Suppressor macrophage (primary cell): ENCODE measurements at regions not wholly inside any gene's neighbourhood (a gene's known extent, or its start where the extent isn't known, plus 50 kb on each side); places are given as distances from the start of the nearest gene placed in this dataset.

Source experiments
- DNase-seq, 4 experiments: peaks; one replicate each; pipeline ENCODE4 v3.0.0-alpha.2; 2020 to 2022

DNA sequence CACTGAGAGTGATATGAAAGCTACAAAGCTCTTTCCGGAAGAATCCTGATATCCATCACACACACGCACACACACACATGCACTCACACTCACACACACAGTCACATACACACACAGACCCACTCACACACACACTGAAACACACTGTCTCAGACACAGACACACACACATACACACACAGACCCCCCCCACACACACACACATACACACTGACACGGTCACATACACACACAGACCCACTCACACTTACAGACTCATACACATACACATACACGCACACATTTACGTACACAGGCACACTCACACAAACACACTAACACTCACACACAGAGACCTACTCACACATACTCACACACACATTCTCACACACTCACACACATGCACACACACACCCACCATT is 58.6 kb downstream of the LIG4 start:
- no peak for DNase-seq

DNA sequence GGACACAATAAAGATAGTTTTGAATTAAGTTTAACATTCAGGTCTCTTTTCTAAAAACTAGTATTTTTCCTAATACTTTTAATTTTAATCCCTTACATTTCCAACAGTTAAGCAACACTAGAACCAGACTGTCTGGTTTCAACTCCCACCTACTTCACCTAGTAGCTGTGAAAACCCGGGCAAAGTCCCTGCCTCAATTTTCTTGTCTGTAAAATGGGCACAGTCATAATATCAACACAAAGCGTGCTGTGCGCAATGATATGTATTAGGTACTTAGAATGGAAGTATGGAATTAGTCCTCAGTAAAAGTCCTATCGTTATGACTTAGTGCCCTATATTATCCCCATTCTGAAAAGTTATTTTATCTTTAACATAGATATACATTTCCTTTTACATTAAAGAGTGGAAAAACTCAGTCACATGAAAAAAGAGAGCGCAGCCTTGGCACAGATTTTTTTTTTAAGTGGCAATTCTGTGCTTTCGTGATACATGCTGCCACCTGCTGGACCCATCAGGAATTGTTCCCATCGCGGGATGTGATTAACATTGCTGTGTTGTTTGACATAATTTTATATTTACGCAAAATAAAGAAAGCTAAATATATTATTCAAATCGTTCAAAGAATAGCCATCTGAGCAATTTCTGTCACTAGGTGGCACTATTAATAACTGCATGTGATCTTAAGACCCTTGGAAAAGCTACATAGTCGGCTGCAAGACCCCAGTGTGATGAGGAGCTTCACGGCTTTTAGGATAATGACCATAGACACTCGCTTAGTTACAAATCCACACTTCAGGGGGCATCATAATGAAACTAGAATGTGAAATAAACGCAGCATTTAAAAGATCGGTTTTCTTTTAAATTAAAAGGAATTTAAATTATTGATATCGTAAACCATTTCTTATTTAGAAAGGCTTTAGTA is 59.9 kb downstream of the LIG4 start:
- DNase-seq, result peak; percentile 51 to 68 (median 64)

GRCh38 chr13:108154421-108154858 is 60.9 kb downstream of the LIG4 start:
- no peak for DNase-seq

DNA sequence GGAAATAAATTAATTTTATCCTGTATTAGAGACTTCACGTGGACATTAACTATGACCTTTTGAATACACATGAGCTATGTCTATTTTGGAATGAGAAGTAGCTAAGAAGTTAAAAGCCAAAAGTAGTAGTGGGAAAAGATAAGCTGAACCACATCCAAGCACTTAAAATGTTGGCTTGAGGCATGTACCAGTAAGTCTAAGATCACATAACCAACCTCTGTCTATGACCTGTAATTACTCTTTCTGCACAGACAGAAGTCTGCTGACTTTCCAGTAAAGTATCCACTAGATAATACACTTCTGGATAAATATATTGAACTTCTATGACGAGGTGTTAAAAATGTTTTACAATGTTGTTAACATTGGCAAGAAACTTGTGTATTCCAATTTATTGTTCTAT is 68.7 kb downstream of the LIG4 start:
- no peak for DNase-seq

DNA sequence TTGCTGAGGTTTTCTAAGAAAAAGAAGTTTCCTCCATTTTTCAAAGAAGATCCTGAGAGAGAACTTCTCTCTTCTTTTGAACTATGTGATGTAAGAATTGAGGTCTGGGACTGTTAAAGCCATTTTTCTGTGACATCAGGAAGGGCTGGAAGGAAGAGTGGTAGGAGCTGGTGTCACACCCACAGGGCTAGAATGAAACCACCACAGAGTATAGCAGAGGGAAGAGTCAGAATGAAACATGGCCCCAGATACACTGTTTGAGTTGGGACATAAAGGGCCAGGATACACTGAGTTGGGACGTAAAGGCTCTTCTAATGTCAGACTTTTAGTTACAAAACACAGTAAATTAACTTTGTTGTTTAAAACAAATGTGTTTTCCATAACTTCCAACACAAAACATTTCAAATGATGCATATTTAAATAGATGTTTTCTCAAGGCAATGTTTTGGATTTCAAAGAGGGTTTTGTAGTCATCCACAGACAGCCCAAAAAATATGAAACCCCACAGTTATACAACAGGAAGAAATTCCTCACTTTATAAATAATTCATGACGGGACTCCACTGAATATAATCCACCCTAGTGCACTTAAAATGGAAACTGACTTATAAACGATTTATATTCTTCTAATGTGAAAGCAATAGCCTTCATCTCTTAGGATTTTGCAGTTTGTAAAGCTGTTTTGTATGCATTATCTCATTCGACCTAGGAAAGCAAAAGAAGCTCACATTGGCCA is 72.5 kb downstream of the LIG4 start:
- DNase-seq, result no peak

GRCh38 chr13:108137176-108137575 is 78.2 kb downstream of the LIG4 start:
- no peak for DNase-seq

- no peak for DNase-seq
These were observed 87.9 kb downstream of the LIG4 start for GRCh38 chr13:108127406-108127805.

DNA sequence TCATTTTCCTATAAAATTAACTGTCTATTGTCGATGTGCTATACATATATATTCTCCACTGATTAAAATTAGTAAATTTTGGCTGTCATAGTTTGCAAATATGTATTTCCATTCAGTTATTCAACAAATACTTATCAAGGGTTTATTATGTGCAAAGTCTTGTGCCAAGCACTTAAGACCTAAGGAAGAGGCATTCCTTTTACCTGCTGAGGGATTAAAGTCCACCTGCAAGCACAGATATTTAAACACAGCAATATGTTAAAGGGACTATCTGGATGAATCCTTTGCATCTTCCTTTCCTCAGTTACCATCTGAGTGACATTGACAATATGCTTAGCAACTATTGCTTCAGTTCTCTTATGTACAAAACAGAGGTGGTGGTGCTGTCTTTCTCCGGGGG is 89.3 kb downstream of the LIG4 start:
- no peak for DNase-seq

DNA sequence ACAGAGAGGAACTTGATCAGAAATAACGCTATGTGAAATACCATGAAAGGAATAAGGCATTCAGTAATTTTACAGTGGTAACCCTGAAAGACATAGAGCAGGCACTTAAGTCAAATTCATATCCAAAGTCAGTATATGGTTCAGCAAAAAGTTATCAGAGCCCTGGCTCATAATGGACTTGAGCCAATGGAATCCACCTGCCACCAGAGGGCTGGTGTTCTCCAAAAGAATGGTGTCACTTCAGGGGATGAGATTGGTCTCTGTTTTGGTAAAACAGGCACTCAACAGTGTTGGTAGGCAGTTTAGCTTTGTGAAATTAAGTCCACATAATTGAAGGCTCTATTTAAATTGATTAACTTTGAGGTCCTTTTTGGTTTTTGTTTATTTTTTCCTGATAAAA is 93.9 kb downstream of the LIG4 start:
- no peak for DNase-seq

DNA sequence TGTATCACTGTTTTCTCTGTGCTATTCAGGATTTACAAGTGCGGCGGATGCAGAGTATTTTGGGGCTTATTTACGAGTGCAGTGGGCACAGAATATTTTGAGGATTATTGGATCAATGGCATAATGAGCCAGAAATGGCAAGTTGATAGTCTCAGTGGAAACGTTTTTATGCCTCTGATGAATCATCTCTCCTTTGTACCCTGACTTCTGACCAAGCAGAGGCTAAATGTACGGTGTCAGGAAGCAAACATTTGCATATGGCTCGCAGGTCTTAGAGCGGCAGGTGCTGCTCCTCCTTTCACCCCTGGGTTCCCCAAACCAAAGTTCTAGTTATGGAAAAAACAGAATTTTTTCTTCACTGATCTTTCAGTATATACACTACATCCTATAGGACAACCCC is 94.5 kb downstream of the LIG4 start:
- no peak for DNase-seq

DNA sequence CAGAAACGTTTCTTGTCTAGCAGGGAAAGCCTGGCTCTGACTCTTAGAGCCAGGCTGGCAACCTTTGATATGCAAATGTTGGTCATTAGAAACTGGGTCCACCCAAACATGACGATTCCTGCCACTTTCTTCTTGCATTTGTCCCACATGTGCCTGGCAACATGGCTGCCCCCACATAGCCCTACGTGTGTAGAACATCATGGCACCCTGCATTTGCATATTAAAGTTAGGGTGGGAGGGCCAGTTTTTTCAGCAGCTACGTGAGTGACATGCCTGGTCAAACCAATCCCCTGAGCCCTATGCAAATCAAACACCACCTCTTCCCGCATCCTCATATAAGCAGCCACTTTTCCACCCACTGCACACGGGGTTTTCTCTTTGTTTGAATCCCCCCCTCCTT is 95.0 kb downstream of the LIG4 start:
- no peak for DNase-seq

DNA sequence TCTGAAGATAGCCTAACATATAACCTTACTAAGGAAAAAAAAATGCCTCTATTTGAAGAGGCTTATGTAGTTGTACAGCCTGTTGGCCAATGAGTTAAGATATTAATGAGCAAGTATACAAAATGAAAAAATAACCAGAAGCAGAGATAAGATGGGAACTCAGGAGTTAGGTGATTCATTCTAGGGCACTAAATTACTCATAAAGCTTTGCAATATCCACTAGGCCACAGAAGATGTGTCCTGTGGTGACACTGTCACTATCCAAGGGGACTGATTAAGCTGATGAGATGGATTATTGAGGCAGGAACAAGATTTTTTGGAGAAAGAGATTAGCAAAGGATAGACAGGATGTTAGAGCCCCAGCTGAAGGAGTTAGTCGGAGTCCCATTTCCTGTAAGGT is 99.6 kb downstream of the LIG4 start:
- DNase-seq, result no peak

GRCh38 chr13:108113407-108113806 is 101.9 kb downstream of the LIG4 start:
- no peak for DNase-seq

GRCh38 chr13:108104736-108105135 is 110.6 kb downstream of the LIG4 start:
- no peak for DNase-seq

DNA sequence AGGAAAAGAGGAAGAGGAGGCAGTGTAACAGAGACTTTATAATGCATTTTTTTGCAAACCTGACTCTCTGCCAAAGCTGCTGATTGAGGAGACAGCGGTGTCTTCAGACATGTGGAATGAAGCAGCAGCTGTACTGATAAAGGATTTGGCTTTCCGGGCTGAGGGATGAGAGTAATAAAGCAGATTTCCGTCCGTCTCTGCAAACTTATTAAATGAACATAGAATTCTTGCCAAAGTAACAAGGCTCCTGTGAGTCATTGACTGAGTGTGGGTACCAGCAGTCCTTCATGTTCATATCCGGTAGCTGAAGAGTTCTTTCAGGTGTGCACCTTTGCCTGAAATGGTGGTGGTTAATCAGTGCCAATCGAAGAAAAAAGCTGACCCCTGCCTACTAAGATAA is 112.6 kb downstream of the LIG4 start:
- no peak for DNase-seq

- no peak for DNase-seq
These were observed 118.9 kb downstream of the LIG4 start for GRCh38 chr13:108096301-108096915.

GRCh38 chr13:108095036-108095435 is 120.3 kb downstream of the LIG4 start:
- no peak for DNase-seq

DNA sequence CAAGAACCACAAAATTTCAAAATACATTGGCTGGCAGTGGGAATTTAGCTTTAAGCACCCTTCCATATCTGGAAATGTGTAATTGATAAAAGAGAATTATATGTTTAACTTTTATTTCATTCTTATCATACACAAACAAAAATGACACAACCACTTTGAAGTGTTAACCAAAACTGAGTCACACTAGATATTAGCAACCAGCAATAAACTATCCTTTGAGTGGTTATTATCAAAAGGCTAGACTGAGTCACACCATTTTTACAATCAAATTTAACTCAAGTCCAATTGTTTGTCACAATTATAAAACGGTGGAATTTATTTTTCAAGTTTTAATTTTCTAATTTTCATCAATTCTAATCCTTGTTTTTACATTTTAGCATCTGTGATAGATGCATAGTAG is 121.7 kb downstream of the LIG4 start:
- DNase-seq, result no peak

DNA sequence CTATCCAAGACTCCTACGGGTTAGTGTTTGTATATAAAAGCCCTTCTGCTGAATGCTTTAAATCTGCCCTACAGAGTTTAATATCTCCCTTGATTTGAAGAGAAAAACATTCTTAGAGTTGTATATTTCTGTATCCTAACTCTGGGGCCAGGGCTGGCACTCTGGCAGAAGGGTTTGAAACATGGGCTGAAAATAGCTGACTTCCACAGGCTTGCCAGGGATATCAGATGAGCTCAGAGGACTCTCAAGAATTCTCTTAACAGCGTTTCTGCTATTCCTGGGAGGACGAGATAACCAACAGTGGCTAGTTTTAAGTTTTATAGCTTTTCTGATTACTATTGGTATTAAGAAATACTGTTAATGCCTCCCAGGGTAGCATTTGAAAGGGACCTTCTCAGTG is 127.5 kb downstream of the LIG4 start:
- no peak for DNase-seq

GRCh38 chr13:108086678-108087077 is 128.7 kb downstream of the LIG4 start:
- DNase-seq, result peak in 1 of 4 experiments; percentile 5

- no peak for DNase-seq
These were observed 130.5 kb downstream of the LIG4 start for GRCh38 chr13:108084840-108085239.

- no peak for DNase-seq
These were observed 132.3 kb downstream of the LIG4 start for GRCh38 chr13:108083056-108083455.

DNA sequence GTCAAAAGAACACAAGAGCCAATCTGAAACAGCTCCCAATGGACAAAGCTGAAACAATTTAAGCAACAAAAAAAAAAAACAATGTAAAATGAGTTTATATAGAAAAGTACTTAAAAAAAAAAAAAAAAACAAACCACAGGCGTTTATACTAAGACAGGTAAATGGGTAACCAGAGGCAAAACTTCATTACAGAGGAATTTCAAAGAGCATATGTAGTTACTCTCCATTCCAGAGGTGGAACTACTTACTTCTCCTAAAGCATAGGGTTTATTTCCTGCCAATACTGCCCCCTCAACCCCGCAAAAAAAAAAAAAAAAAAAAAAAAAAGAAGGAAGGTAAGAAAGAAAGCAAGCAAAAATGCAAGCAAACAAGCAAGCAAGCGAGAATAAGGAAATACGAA is 132.9 kb downstream of the LIG4 start:
- no peak for DNase-seq

- no peak for DNase-seq
These were observed 138.1 kb downstream of the LIG4 start for GRCh38 chr13:108077284-108077683.
